G401 (cell line): ENCODE measurements at regions not wholly inside any gene's neighbourhood (a gene's known extent, or its start where the extent isn't known, plus 50 kb on each side); places are given as distances from the start of the nearest gene placed in this dataset.

ENCODE experiments used
- DNase-seq: peaks from one replicate; pipeline ENCODE4 v3.0.0-alpha.2; 2015; ENCODE audit warnings: low spot score
- in situ Hi-C: cut with HindIII; loops from 2 replicates; pipeline ENCODE4 v1.10.0; 2016; ENCODE audit warnings: low sequenced_read_pairs, mixed read lengths

- in situ Hi-C loops, result no loop called here
Measured at GRCh38 chr10:113967126-113967525, 76.5 kb upstream of the ADRB1 start.

GRCh38 chr10:113970641-113971040 lies 73.0 kb upstream of the ADRB1 start:
- in situ Hi-C loops, result no loop called here
- DNase-seq, result no peak

More at GRCh38 chr10:113967126-113967525, 76.5 kb upstream of the ADRB1 start:
- DNase-seq, result no peak

GRCh38 chr10:113971349-113971973 lies 72.2 kb upstream of the ADRB1 start:
- DNase-seq, result no peak
- in situ Hi-C loops, result no loop called here

GRCh38 chr10:113977174-113977573 lies 66.5 kb upstream of the ADRB1 start:
- DNase-seq, result no peak
- in situ Hi-C loops, result no loop called here

GRCh38 chr10:113978802-113979201 lies 64.9 kb upstream of the ADRB1 start:
- in situ Hi-C loops, result no loop called here

GRCh38 chr10:113979409-113979808 lies 64.3 kb upstream of the ADRB1 start:
- in situ Hi-C loops, result no loop called here
- DNase-seq, result peak; percentile 8

More at GRCh38 chr10:113978802-113979201, 64.9 kb upstream of the ADRB1 start:
- DNase-seq, result peak; percentile 8

GRCh38 chr10:113980408-113981087 lies 63.1 kb upstream of the ADRB1 start:
- DNase-seq, result no peak
- in situ Hi-C loops, result no loop called here

GRCh38 chr10:113982296-113982695 lies 61.4 kb upstream of the ADRB1 start:
- no peak for DNase-seq
- in situ Hi-C loops, result no loop called here

GRCh38 chr10:113982769-113983168 lies 60.9 kb upstream of the ADRB1 start:
- in situ Hi-C loops, result no loop called here
- no peak for DNase-seq

GRCh38 chr10:113983552-113983951 lies 60.1 kb upstream of the ADRB1 start:
- in situ Hi-C loops, result no loop called here
- no peak for DNase-seq

- in situ Hi-C loops, result no loop called here
- no peak for DNase-seq
Measured at GRCh38 chr10:113985297-113985844, 58.3 kb upstream of the ADRB1 start.

GRCh38 chr10:113986316-113986715 lies 57.4 kb upstream of the ADRB1 start:
- no peak for DNase-seq
- in situ Hi-C loops, result no loop called here

GRCh38 chr10:113987156-113987555 lies 56.5 kb upstream of the ADRB1 start:
- in situ Hi-C loops, result no loop called here
- no peak for DNase-seq

GRCh38 chr10:113987805-113988204 lies 55.9 kb upstream of the ADRB1 start:
- in situ Hi-C loops, result no loop called here
- DNase-seq, result no peak

GRCh38 chr10:113988535-113988934 lies 55.1 kb upstream of the ADRB1 start:
- in situ Hi-C loops, result no loop called here

GRCh38 chr10:113991091-113991860 lies 52.4 kb upstream of the ADRB1 start:
- DNase-seq, result no peak
- in situ Hi-C loops, result no loop called here

More at GRCh38 chr10:113988535-113988934, 55.1 kb upstream of the ADRB1 start:
- no peak for DNase-seq

- peak; percentile 11 for DNase-seq
- in situ Hi-C loops, result no loop called here
Measured at GRCh38 chr10:113992471-113993011, 51.1 kb upstream of the ADRB1 start.

GRCh38 chr10:113993489-113993991 lies 50.1 kb upstream of the ADRB1 start:
- in situ Hi-C loops, result no loop called here
- DNase-seq, result no peak
